IMR-90 (cell line): ENCODE measurements at regions not wholly inside any gene's neighbourhood (a gene's known extent, or its start where the extent isn't known, plus 50 kb on each side); places are given as distances from the start of the nearest gene placed in this dataset.

Source experiments
- ATAC-seq: fragments of 200-7000 bp; cut with Tn5 transposase; 2 replicates; pipeline ENCODE4 v1.9.1; 2020; ENCODE audit warnings: low read depth, mild to moderate bottlenecking, moderate library complexity
- BruUV-seq: library from RNA; stranded (reverse); fragments of 400-500 nt; replicated peaks from 2 replicates; lab custom pipeline; 2021; lab: Mats Ljungman, UMichigan
- CTCF ChIA-PET: fragments of 300-600 bp; formaldehyde crosslinking; extraction: SDS; loops from one replicate; lab custom pipeline; 2021; ENCODE audit warnings: antibody characterized with exemption; lab: Yijun Ruan, JAX
- POLR2A ChIA-PET: fragments of 300-600 bp; sonication (Branson Sonifier 250); formaldehyde crosslinking; loops from one replicate; lab custom pipeline; 2022; ENCODE audit warnings: antibody characterized with exemption; ENCODE audit not compliant: unreplicated experiment; lab: Charles Lee
- DNase-seq: peaks from one replicate; pipeline ENCODE4 v3.0.0; 2013
- H2AFZ ChIP-seq: replicated peaks from 2 replicates; pipeline ENCODE3; 2013; ENCODE audit warnings: low read length, mild to moderate bottlenecking; ENCODE audit not compliant: poor library complexity
- H2AK5ac ChIP-seq: 2 replicates; pipeline ENCODE4 v1.6.1; 2013; ENCODE audit warnings: low read depth, low read length, inconsistent platforms
- H2AK9ac ChIP-seq: replicated peaks from 2 replicates; pipeline ENCODE3; 2013; ENCODE audit warnings: mild to moderate bottlenecking, low read depth, low read length, moderate library complexity; ENCODE audit not compliant: poor library complexity
- H2BK120ac ChIP-seq: 2 replicates; pipeline ENCODE4 v1.6.1; 2013; ENCODE audit warnings: low read depth, low read length, inconsistent platforms
- H2BK15ac ChIP-seq: 3 replicates; pipeline ENCODE4 v1.6.1; 2013; ENCODE audit warnings: low read depth, low read length, inconsistent platforms
- H2BK20ac ChIP-seq: 2 replicates; pipeline ENCODE4 v1.6.1; 2013; ENCODE audit warnings: low read depth, mild to moderate bottlenecking, inconsistent platforms, low read length, moderate library complexity
- H2BK5ac ChIP-seq: 2 replicates; pipeline ENCODE4 v1.6.1; 2013; ENCODE audit warnings: mild to moderate bottlenecking, low read depth, low read length, inconsistent platforms; ENCODE audit not compliant: poor library complexity, severe bottlenecking
- H3K14ac ChIP-seq: replicated peaks from 2 replicates; pipeline ENCODE4 v1.6.1; 2013; ENCODE audit warnings: low read depth, low read length, inconsistent platforms
- H3K18ac ChIP-seq: 2 replicates; pipeline ENCODE4 v1.6.1; 2013; ENCODE audit warnings: low read depth, low read length, control low read depth
- H3K23ac ChIP-seq: 2 replicates; pipeline ENCODE4 v1.6.1; 2013; ENCODE audit warnings: low read depth, low read length, inconsistent platforms
- H3K27ac ChIP-seq: 2 replicates; pipeline ENCODE4 v1.5.1; 2013; ENCODE audit warnings: mild to moderate bottlenecking, control low read depth, low read length; ENCODE audit not compliant: insufficient read depth
- H3K27me3 ChIP-seq: 2 replicates; pipeline ENCODE4 v1.6.1; 2013; ENCODE audit warnings: low read length; ENCODE audit not compliant: control insufficient read depth, insufficient read depth
- H3K36me3 ChIP-seq: 2 replicates; pipeline ENCODE4 v1.6.1; 2013; ENCODE audit warnings: low read length, mixed read lengths; ENCODE audit not compliant: control insufficient read depth, insufficient read depth
- H3K4ac ChIP-seq: 2 replicates; pipeline ENCODE4 v1.6.1; 2013; ENCODE audit warnings: low read depth, low read length, inconsistent platforms
- H3K4me1 ChIP-seq: 2 replicates; pipeline ENCODE4 v1.6.1; 2013; ENCODE audit warnings: low read length, mixed read lengths; ENCODE audit not compliant: control insufficient read depth, insufficient read depth
- H3K4me2 ChIP-seq: 2 replicates; pipeline ENCODE4 v1.6.1; 2013; ENCODE audit warnings: low read depth, mild to moderate bottlenecking, control low read depth, low read length, moderate library complexity
- H3K4me3 ChIP-seq: 2 replicates; pipeline ENCODE4 v1.5.1; 2013; ENCODE audit warnings: low read depth, mild to moderate bottlenecking, control low read depth, low read length, moderate library complexity; ENCODE audit not compliant: insufficient read depth
- H3K56ac ChIP-seq: 2 replicates; pipeline ENCODE4 v1.6.1; 2013; ENCODE audit warnings: low read length, inconsistent platforms; ENCODE audit not compliant: insufficient read depth; ENCODE audit errors: extremely low read depth
- H3K79me1 ChIP-seq, 2 experiments: 2 replicates each; pipeline ENCODE4 v1.6.1; 2013; ENCODE audit warnings: low read length in 2 of 2, inconsistent platforms in 1 of 2, low read depth in 1 of 2
- H3K9ac ChIP-seq: 2 replicates; pipeline ENCODE4 v1.6.1; 2013; ENCODE audit warnings: low read depth, low read length, control low read depth
- H3K9me1 ChIP-seq: 2 replicates; pipeline ENCODE4 v1.6.1; 2013; ENCODE audit warnings: low read length, inconsistent platforms; ENCODE audit not compliant: insufficient read depth
- H3K9me3 ChIP-seq: 2 replicates; pipeline ENCODE4 v1.6.1; 2013; ENCODE audit warnings: low read length; ENCODE audit not compliant: control insufficient read depth, insufficient read depth
- H4K20me1 ChIP-seq: 2 replicates; pipeline ENCODE4 v1.6.1; 2013; ENCODE audit warnings: low read length, inconsistent platforms; ENCODE audit not compliant: insufficient read depth
- H4K5ac ChIP-seq: 2 replicates; pipeline ENCODE4 v1.6.1; 2013; ENCODE audit warnings: mild to moderate bottlenecking, low read depth, low read length, control low read depth
- H4K8ac ChIP-seq, 2 experiments: 2 replicates each; pipeline ENCODE4 v1.6.1; 2013; ENCODE audit warnings: low read depth in 2 of 2, low read length in 2 of 2, control low read depth in 1 of 2, inconsistent platforms in 1 of 2
- H4K91ac ChIP-seq: 2 replicates; pipeline ENCODE4 v1.6.1; 2013; ENCODE audit warnings: low read depth, low read length, inconsistent platforms; ENCODE audit not compliant: insufficient read depth
- BHLHE40 ChIP-seq: fragments of 150-350 bp; IDR thresholded peaks from 2 replicates; pipeline ENCODE4 v1.6.1; 2016; ENCODE audit warnings: mild to moderate bottlenecking, low read depth, low read length
- CEBPB ChIP-seq: IDR thresholded peaks from 2 replicates; pipeline ENCODE4 v1.6.1; 2012; ENCODE audit warnings: low read depth, low read length, improper control_type of control experiment
- CHD1 ChIP-seq: IDR thresholded peaks from 2 replicates; pipeline ENCODE4 v1.6.1; 2012; ENCODE audit warnings: low read depth, low read length, improper control_type of control experiment
- FOS ChIP-seq: fragments of 150-350 bp; IDR thresholded peaks from 2 replicates; pipeline ENCODE4 v1.6.1; 2016; ENCODE audit warnings: low read depth, low read length
- MAFK ChIP-seq: IDR thresholded peaks from 2 replicates; pipeline ENCODE4 v1.6.1; 2012; ENCODE audit warnings: low read depth, low read length, improper control_type of control experiment
- MAZ ChIP-seq: IDR thresholded peaks from 2 replicates; pipeline ENCODE4 v1.6.1; 2012; ENCODE audit warnings: low read depth, mild to moderate bottlenecking, low read length, improper control_type of control experiment, moderate library complexity, borderline replicate concordance
- MXI1 ChIP-seq: IDR thresholded peaks from 2 replicates; pipeline ENCODE4 v1.6.1; 2012; ENCODE audit warnings: low read depth, mild to moderate bottlenecking, low read length, moderate library complexity, borderline replicate concordance
- NFE2L2 ChIP-seq: fragments of 150-350 bp; IDR thresholded peaks from 2 replicates; pipeline ENCODE4 v1.6.1; 2016; ENCODE audit warnings: low read depth, mild to moderate bottlenecking, low read length
- POLR2A ChIP-seq: IDR thresholded peaks from 2 replicates; pipeline ENCODE4 v1.6.1; 2012; ENCODE audit warnings: mild to moderate bottlenecking, low read depth, low read length
- RAD21 ChIP-seq: IDR thresholded peaks from 2 replicates; pipeline ENCODE4 v1.6.1; 2012; ENCODE audit warnings: low read length, improper control_type of control experiment
- RCOR1 ChIP-seq: IDR thresholded peaks from 2 replicates; pipeline ENCODE4 v1.6.1; 2012; ENCODE audit warnings: mild to moderate bottlenecking, low read length, improper control_type of control experiment; ENCODE audit not compliant: insufficient replicate concordance
- RFX5 ChIP-seq: IDR thresholded peaks from 2 replicates; pipeline ENCODE4 v1.8.0; 2012; ENCODE audit warnings: low read depth, mild to moderate bottlenecking, low read length, moderate library complexity
- SMC3 ChIP-seq: fragments of 150-350 bp; IDR thresholded peaks from 2 replicates; pipeline ENCODE4 v1.6.1; 2016; ENCODE audit warnings: low read depth, mild to moderate bottlenecking, antibody characterized with exemption, low read length, moderate library complexity
- WGBS, 2 experiments: methylation state at CpG; one replicate each; pipeline versions ENCODE4 v1.1.5 to v1.1.7; 2013; ENCODE audit warnings: missing lambda C conversion rate in 2 of 2; ENCODE audit not compliant: insufficient read length in 1 of 2; ENCODE audit errors: extremely low coverage in 2 of 2; 5-methylcytosine and 5-hydroxymethylcytosine counted together
- dilution Hi-C: fragments of 300-500 bp; cut with HindIII; formaldehyde crosslinking; loops from one replicate; pipeline ENCODE4 v1.14.3; 2018; ENCODE audit warnings: low sequenced_read_pairs; ENCODE audit not compliant: unreplicated experiment
- in situ Hi-C: fragments of 300-500 bp; cut with MboI; formaldehyde crosslinking; loops from 3 replicates; pipeline ENCODE4 v1.14.3; 2019; ENCODE audit warnings: low sequenced_read_pairs, inconsistent platforms, mixed read lengths
- intact Hi-C: fragments of 100-400 bp; cut with micrococcal nuclease; formaldehyde crosslinking; loops from 2 replicates; pipeline ENCODE4 v1.10.0; 2022
- TF ChIP-seq, protein P1 (sequence below): fragments of 150-350 bp; IDR thresholded peaks from 2 replicates; pipeline ENCODE4 v1.6.1; 2016; ENCODE audit warnings: low read depth, mild to moderate bottlenecking, low read length, moderate library complexity, borderline replicate concordance
- TF ChIP-seq, protein P2 (sequence below): conservative IDR thresholded peaks from 2 replicates; pipeline ENCODE4 v1.5.1; 2012; ENCODE audit warnings: mild to moderate bottlenecking, low read depth, low read length, improper control_type of control experiment
- TF ChIP-seq, protein P3 (sequence below): fragments of 150-350 bp; IDR thresholded peaks from 2 replicates; pipeline ENCODE4 v1.6.1; 2017; ENCODE audit warnings: mild to moderate bottlenecking, antibody characterized with exemption, low read length, low read depth

DNA sequence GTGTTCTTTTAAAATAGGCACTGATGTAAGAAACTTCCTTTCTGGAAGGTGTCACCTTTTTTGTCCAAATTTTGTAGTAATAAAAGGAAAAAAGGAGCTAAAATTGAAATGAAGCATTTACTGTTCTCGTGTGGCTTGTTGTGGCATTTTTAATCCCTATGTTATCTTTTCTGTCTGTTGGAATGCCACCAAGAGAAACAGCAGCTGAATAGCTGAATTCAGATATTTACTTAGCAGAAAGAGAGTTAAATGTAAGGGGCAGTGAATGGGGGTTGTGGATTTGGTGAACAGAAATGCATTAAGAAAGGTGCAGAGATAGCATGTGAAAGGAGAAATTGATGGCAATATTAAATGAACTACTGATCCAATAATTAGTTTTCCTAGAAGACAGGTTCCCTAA is 573.6 kb upstream of the EPHA7 start:
- Histone ChIP-seq H3K27me3 (no peaks in the 10 kb centered on the region), H3K4me3 (no peak overlapping the region), H4K8ac (no peak overlapping the region), H3K18ac (no peak overlapping the region), H2BK15ac (no peak overlapping the region), H2AK9ac (no peak overlapping the region), H4K91ac (no peak overlapping the region), H3K4me1 (no peaks in the 10 kb centered on the region), H2AK5ac (no peak overlapping the region), H3K4me2 (no peak overlapping the region), H2BK120ac (no peak overlapping the region), H3K79me1 (no peaks in the 10 kb centered on the region), H2BK20ac (no peak overlapping the region), H3K14ac (no peak overlapping the region), H4K20me1 (no peaks in the 10 kb centered on the region), H2AFZ (no peak overlapping the region), H3K27ac (no peak overlapping the region), H2BK5ac (no peak overlapping the region), H3K9me1 (no peaks in the 10 kb centered on the region), H4K5ac (no peak overlapping the region), H3K36me3 (no peaks in the 10 kb centered on the region), H3K23ac (no peak overlapping the region), H3K9ac (no peak overlapping the region), H3K56ac (no peak overlapping the region), H3K9me3 (no peaks in the 10 kb centered on the region), H3K4ac (no peak overlapping the region)
- in situ Hi-C loops (no loop called here), dilution Hi-C loops (no loop called here), intact Hi-C loops (no loop called here)
- no TSS peak for BruUV-seq
- POLR2A ChIA-PET = no interaction called here
- DNase-seq (no peak), ATAC-seq (no peak)
- CTCF ChIA-PET = no interaction called here
- TF ChIP-seq, protein P1, sequence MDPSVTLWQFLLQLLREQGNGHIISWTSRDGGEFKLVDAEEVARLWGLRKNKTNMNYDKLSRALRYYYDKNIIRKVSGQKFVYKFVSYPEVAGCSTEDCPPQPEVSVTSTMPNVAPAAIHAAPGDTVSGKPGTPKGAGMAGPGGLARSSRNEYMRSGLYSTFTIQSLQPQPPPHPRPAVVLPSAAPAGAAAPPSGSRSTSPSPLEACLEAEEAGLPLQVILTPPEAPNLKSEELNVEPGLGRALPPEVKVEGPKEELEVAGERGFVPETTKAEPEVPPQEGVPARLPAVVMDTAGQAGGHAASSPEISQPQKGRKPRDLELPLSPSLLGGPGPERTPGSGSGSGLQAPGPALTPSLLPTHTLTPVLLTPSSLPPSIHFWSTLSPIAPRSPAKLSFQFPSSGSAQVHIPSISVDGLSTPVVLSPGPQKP = no peak
- TF ChIP-seq MAZ (no peak), RCOR1 (no peak), RAD21 (no peak), POLR2A (no peak), MAFK (no peak), SMC3 (no peak), NFE2L2 (no peak), CHD1 (no peak), RFX5 (no peak), MXI1 (no peak), FOS (no peak), BHLHE40 (no peak), CEBPB (no peak)
- TF ChIP-seq, protein P2, sequence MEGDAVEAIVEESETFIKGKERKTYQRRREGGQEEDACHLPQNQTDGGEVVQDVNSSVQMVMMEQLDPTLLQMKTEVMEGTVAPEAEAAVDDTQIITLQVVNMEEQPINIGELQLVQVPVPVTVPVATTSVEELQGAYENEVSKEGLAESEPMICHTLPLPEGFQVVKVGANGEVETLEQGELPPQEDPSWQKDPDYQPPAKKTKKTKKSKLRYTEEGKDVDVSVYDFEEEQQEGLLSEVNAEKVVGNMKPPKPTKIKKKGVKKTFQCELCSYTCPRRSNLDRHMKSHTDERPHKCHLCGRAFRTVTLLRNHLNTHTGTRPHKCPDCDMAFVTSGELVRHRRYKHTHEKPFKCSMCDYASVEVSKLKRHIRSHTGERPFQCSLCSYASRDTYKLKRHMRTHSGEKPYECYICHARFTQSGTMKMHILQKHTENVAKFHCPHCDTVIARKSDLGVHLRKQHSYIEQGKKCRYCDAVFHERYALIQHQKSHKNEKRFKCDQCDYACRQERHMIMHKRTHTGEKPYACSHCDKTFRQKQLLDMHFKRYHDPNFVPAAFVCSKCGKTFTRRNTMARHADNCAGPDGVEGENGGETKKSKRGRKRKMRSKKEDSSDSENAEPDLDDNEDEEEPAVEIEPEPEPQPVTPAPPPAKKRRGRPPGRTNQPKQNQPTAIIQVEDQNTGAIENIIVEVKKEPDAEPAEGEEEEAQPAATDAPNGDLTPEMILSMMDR = no peak
- TF ChIP-seq, protein P3, sequence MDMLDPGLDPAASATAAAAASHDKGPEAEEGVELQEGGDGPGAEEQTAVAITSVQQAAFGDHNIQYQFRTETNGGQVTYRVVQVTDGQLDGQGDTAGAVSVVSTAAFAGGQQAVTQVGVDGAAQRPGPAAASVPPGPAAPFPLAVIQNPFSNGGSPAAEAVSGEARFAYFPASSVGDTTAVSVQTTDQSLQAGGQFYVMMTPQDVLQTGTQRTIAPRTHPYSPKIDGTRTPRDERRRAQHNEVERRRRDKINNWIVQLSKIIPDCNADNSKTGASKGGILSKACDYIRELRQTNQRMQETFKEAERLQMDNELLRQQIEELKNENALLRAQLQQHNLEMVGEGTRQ = no peak
- WGBS, 2 experiments = no CpG with 5 or more reads among the region's 1 CpG
